ENCODE measurements at regions not wholly inside any gene's neighbourhood (a gene's known extent, or its start where the extent isn't known, plus 50 kb on each side); places are given as distances from the start of the nearest gene placed in this dataset.

DNA sequence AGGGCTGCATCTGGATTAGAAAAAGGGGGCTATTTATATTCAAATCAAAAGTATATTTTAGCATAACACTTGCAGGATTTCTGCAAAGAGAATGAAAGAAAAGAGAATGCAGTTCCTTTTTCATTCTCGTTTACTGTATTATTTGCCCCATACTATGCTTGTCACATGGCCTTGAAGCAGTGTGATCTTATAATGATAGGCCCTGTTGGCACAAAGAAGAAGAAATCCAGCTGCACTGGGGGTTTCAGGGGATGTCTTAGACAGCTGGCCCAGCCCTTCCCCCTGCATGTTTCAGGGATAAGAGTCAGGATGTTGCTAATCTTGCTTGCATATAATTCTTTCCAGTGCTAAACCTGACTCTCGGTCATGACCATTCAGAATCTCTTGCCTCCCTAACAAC, 369.5 kb downstream of the SEC16B start:
- TF ChIP-seq TAF1 (IDR thresholded peaks at IDR 0.05; ENCODE audit: borderline replicate concordance, low read depth, low read length) (no peak), POLR2A (IDR thresholded peaks at IDR 0.05; ENCODE audit: low read depth, low read length) (no peak)

Measured in GM12892 (cell line).